ENCODE measurements at regions not wholly inside any gene's neighbourhood (a gene's known extent, or its start where the extent isn't known, plus 50 kb on each side); places are given as distances from the start of the nearest gene placed in this dataset.

- no peak for TF ChIP-seq CTCF (IDR thresholded peaks at IDR 0.05)
- DNase-seq (ENCODE audit: low spot score) (no peak), ATAC-seq (ENCODE audit: low FRiP score) (no peak)
Measured at GRCh38 chr11:29184939-29185890, 831.6 kb downstream of the KCNA4 start.

- TF ChIP-seq CTCF (IDR thresholded peaks at IDR 0.05), result no peak
- DNase-seq (ENCODE audit: low spot score) (no peak), ATAC-seq (ENCODE audit: low FRiP score) (no peak)
Measured at GRCh38 chr11:29183301-29183700, 833.5 kb downstream of the KCNA4 start.

- DNase-seq (ENCODE audit: low spot score) (no peak), ATAC-seq (ENCODE audit: low FRiP score) (no peak)
- TF ChIP-seq CTCF (IDR thresholded peaks at IDR 0.05), result no peak
Measured at GRCh38 chr11:29173660-29174062, 843.2 kb downstream of the KCNA4 start.

GRCh38 chr11:29171360-29171950 lies 845.4 kb downstream of the KCNA4 start:
- no peak for TF ChIP-seq CTCF (IDR thresholded peaks at IDR 0.05)
- no peak for ATAC-seq (ENCODE audit: low FRiP score)
- no peak for DNase-seq (ENCODE audit: low spot score)

- ATAC-seq (ENCODE audit: low FRiP score) (no peak), DNase-seq (ENCODE audit: low spot score) (no peak)
- TF ChIP-seq CTCF (IDR thresholded peaks at IDR 0.05), result no peak
Measured at GRCh38 chr11:29166306-29166705, 850.5 kb downstream of the KCNA4 start.

- no peak for ATAC-seq (ENCODE audit: low FRiP score)
- DNase-seq (ENCODE audit: low spot score), result no peak
Measured at GRCh38 chr11:29163231-29163630, 853.6 kb downstream of the KCNA4 start.

More at GRCh38 chr11:29163231-29163630, 853.6 kb downstream of the KCNA4 start:
- TF ChIP-seq CTCF (IDR thresholded peaks at IDR 0.05), result no peak

Measured in omental fat pad (tissue), 3 donors.